ENCODE measurements at regions not wholly inside any gene's neighbourhood (a gene's known extent, or its start where the extent isn't known, plus 50 kb on each side); places are given as distances from the start of the nearest gene placed in this dataset.

GRCh38 chr3:94472511-94472910 lies 409.6 kb downstream of the NSUN3 start:
- Histone ChIP-seq H3K79me1 (replicated peaks; ENCODE audit: low read length, poor library complexity, severe bottlenecking) (no peaks in the 10 kb centered on the region), H3K27ac (ENCODE audit: low read length, poor library complexity, severe bottlenecking) (no peak overlapping the region), H3K27me3 (ENCODE audit: control insufficient read depth in 1 of 2, insufficient read depth in 1 of 2, low read length in 2 of 2) (no peaks in the 10 kb centered on the region), H2BK15ac (ENCODE audit: low read depth, poor library complexity, severe bottlenecking) (no peak overlapping the region), H2AK5ac (ENCODE audit: low read length, severe bottlenecking) (no peak overlapping the region), H2AFZ (ENCODE audit: low read depth, low read length) (no peak overlapping the region), H2BK5ac (ENCODE audit: low read depth, low read length, poor library complexity, severe bottlenecking) (no peak overlapping the region), H3K23ac (ENCODE audit: low read length in 2 of 2) (no peak overlapping the region), H3K4me2 (ENCODE audit: low read length, poor library complexity, severe bottlenecking) (no peak overlapping the region), H3K4me1 (ENCODE audit: control insufficient read depth, insufficient read depth, low read depth, low read length) (no peaks in the 10 kb centered on the region), H3K9ac (ENCODE audit: low read length) (no peak overlapping the region), H3K14ac (ENCODE audit: low read length in 2 of 2) (no peak overlapping the region), H3K4me3 (ENCODE audit: insufficient read depth in 1 of 2, low read depth in 1 of 2, low read length in 2 of 2) (no peak overlapping the region), H3K9me3 (ENCODE audit: control insufficient read depth, low read length) (peaks cover 14% of the 10 kb centered on the region), H2BK120ac (ENCODE audit: low read depth, low read length) (no peak overlapping the region), H2BK12ac (ENCODE audit: low read length in 2 of 2) (no peak overlapping the region), H3K36me3 (ENCODE audit: control insufficient read depth in 1 of 2, insufficient read depth in 2 of 2, low read depth in 1 of 2, low read length in 2 of 2) (no peaks in the 10 kb centered on the region), H4K91ac (ENCODE audit: low read length) (no peak overlapping the region), H4K8ac (ENCODE audit: low read length) (no peak overlapping the region), H3K4ac (ENCODE audit: low read depth in 1 of 2, low read length in 2 of 2) (no peak overlapping the region), H3K18ac (ENCODE audit: low read depth in 1 of 2, low read length in 2 of 2) (no peak overlapping the region)
- no peak for DNase-seq

GRCh38 chr3:94481226-94481898 lies 418.5 kb downstream of the NSUN3 start:
- H3K4me2 ChIP-seq (ENCODE audit: low read length, poor library complexity, severe bottlenecking): no peak overlapping the region
- no peak overlapping the region for H3K23ac ChIP-seq (ENCODE audit: low read length in 2 of 2)
- no peak overlapping the region for H3K27ac ChIP-seq (ENCODE audit: low read length, poor library complexity, severe bottlenecking)
- no peak overlapping the region for H2AK5ac ChIP-seq (ENCODE audit: low read length, severe bottlenecking)
- H2BK5ac ChIP-seq (ENCODE audit: low read depth, low read length, poor library complexity, severe bottlenecking): no peak overlapping the region
- H3K4me3 ChIP-seq (ENCODE audit: insufficient read depth in 1 of 2, low read depth in 1 of 2, low read length in 2 of 2): no peak overlapping the region
- H2BK12ac ChIP-seq (ENCODE audit: low read length in 2 of 2): no peak overlapping the region
- 83% methylated on average over 3 of the region's 3 CpGs for WGBS
- H4K91ac ChIP-seq (ENCODE audit: low read length): no peak overlapping the region
- no peak overlapping the region for H3K9ac ChIP-seq (ENCODE audit: low read length)
- no peaks in the 10 kb centered on the region for H3K4me1 ChIP-seq (ENCODE audit: control insufficient read depth, insufficient read depth, low read depth, low read length)
- no peaks in the 10 kb centered on the region for H3K36me3 ChIP-seq (ENCODE audit: control insufficient read depth in 1 of 2, insufficient read depth in 2 of 2, low read depth in 1 of 2, low read length in 2 of 2)
- H2BK120ac ChIP-seq (ENCODE audit: low read depth, low read length): no peak overlapping the region
- no peak overlapping the region for H2BK15ac ChIP-seq (ENCODE audit: low read depth, poor library complexity, severe bottlenecking)
- no peak overlapping the region for H3K14ac ChIP-seq (ENCODE audit: low read length in 2 of 2)
- no peaks in the 10 kb centered on the region for H3K9me3 ChIP-seq (ENCODE audit: control insufficient read depth, low read length)
- no peak overlapping the region for H4K8ac ChIP-seq (ENCODE audit: low read length)
- no peaks in the 10 kb centered on the region for H3K79me1 ChIP-seq (replicated peaks; ENCODE audit: low read length, poor library complexity, severe bottlenecking)
- H2AFZ ChIP-seq (ENCODE audit: low read depth, low read length): no peak overlapping the region
- no peaks in the 10 kb centered on the region for H3K27me3 ChIP-seq (ENCODE audit: control insufficient read depth in 1 of 2, insufficient read depth in 1 of 2, low read length in 2 of 2)
- no peak for DNase-seq
- H3K4ac ChIP-seq (ENCODE audit: low read depth in 1 of 2, low read length in 2 of 2): no peak overlapping the region
- no peak overlapping the region for H3K18ac ChIP-seq (ENCODE audit: low read depth in 1 of 2, low read length in 2 of 2)

GRCh38 chr3:94482686-94483085 lies 419.8 kb downstream of the NSUN3 start:
- Histone ChIP-seq H3K23ac (ENCODE audit: low read length in 2 of 2) (no peak overlapping the region), H3K4me2 (ENCODE audit: low read length, poor library complexity, severe bottlenecking) (no peak overlapping the region), H3K27ac (ENCODE audit: low read length, poor library complexity, severe bottlenecking) (no peak overlapping the region), H4K8ac (ENCODE audit: low read length) (no peak overlapping the region), H2AFZ (ENCODE audit: low read depth, low read length) (no peak overlapping the region), H3K4ac (ENCODE audit: low read depth in 1 of 2, low read length in 2 of 2) (no peak overlapping the region), H3K9me3 (ENCODE audit: control insufficient read depth, low read length) (no peaks in the 10 kb centered on the region), H3K36me3 (ENCODE audit: control insufficient read depth in 1 of 2, insufficient read depth in 2 of 2, low read depth in 1 of 2, low read length in 2 of 2) (no peaks in the 10 kb centered on the region), H2BK120ac (ENCODE audit: low read depth, low read length) (no peak overlapping the region), H2BK12ac (ENCODE audit: low read length in 2 of 2) (no peak overlapping the region), H4K91ac (ENCODE audit: low read length) (no peak overlapping the region), H3K9ac (ENCODE audit: low read length) (no peak overlapping the region), H3K4me1 (ENCODE audit: control insufficient read depth, insufficient read depth, low read depth, low read length) (no peaks in the 10 kb centered on the region), H3K79me1 (replicated peaks; ENCODE audit: low read length, poor library complexity, severe bottlenecking) (no peaks in the 10 kb centered on the region), H3K4me3 (ENCODE audit: insufficient read depth in 1 of 2, low read depth in 1 of 2, low read length in 2 of 2) (no peak overlapping the region), H2BK15ac (ENCODE audit: low read depth, poor library complexity, severe bottlenecking) (no peak overlapping the region), H3K27me3 (ENCODE audit: control insufficient read depth in 1 of 2, insufficient read depth in 1 of 2, low read length in 2 of 2) (no peaks in the 10 kb centered on the region), H3K18ac (ENCODE audit: low read depth in 1 of 2, low read length in 2 of 2) (no peak overlapping the region), H2BK5ac (ENCODE audit: low read depth, low read length, poor library complexity, severe bottlenecking) (no peak overlapping the region), H3K14ac (ENCODE audit: low read length in 2 of 2) (no peak overlapping the region), H2AK5ac (ENCODE audit: low read length, severe bottlenecking) (no peak overlapping the region)
- 85% methylated on average over 2 of the region's 3 CpGs for WGBS
- no peak for DNase-seq

GRCh38 chr3:94483403-94483802 lies 420.5 kb downstream of the NSUN3 start:
- Histone ChIP-seq H4K8ac (ENCODE audit: low read length) (no peak overlapping the region), H2BK5ac (ENCODE audit: low read depth, low read length, poor library complexity, severe bottlenecking) (no peak overlapping the region), H3K4me1 (ENCODE audit: control insufficient read depth, insufficient read depth, low read depth, low read length) (no peaks in the 10 kb centered on the region), H3K9me3 (ENCODE audit: control insufficient read depth, low read length) (no peaks in the 10 kb centered on the region), H2AK5ac (ENCODE audit: low read length, severe bottlenecking) (no peak overlapping the region), H2AFZ (ENCODE audit: low read depth, low read length) (no peak overlapping the region), H2BK15ac (ENCODE audit: low read depth, poor library complexity, severe bottlenecking) (no peak overlapping the region), H4K91ac (ENCODE audit: low read length) (no peak overlapping the region), H3K4me2 (ENCODE audit: low read length, poor library complexity, severe bottlenecking) (no peak overlapping the region), H3K79me1 (replicated peaks; ENCODE audit: low read length, poor library complexity, severe bottlenecking) (no peaks in the 10 kb centered on the region), H2BK120ac (ENCODE audit: low read depth, low read length) (no peak overlapping the region), H3K14ac (ENCODE audit: low read length in 2 of 2) (no peak overlapping the region), H3K9ac (ENCODE audit: low read length) (no peak overlapping the region), H3K23ac (ENCODE audit: low read length in 2 of 2) (no peak overlapping the region), H3K4me3 (ENCODE audit: insufficient read depth in 1 of 2, low read depth in 1 of 2, low read length in 2 of 2) (no peak overlapping the region), H3K36me3 (ENCODE audit: control insufficient read depth in 1 of 2, insufficient read depth in 2 of 2, low read depth in 1 of 2, low read length in 2 of 2) (no peaks in the 10 kb centered on the region), H3K27ac (ENCODE audit: low read length, poor library complexity, severe bottlenecking) (no peak overlapping the region), H3K18ac (ENCODE audit: low read depth in 1 of 2, low read length in 2 of 2) (no peak overlapping the region), H2BK12ac (ENCODE audit: low read length in 2 of 2) (no peak overlapping the region), H3K27me3 (ENCODE audit: control insufficient read depth in 1 of 2, insufficient read depth in 1 of 2, low read length in 2 of 2) (no peaks in the 10 kb centered on the region), H3K4ac (ENCODE audit: low read depth in 1 of 2, low read length in 2 of 2) (no peak overlapping the region)
- no CpG with 5 or more reads among the region's 2 CpGs for WGBS
- no peak for DNase-seq
